IMR-90 (cell line): ENCODE measurements at regions not wholly inside any gene's neighbourhood (a gene's known extent, or its start where the extent isn't known, plus 50 kb on each side); places are given as distances from the start of the nearest gene placed in this dataset.
"Not testable (repeated sequence)": the region's sequence is repeated elsewhere in the genome, so short reads cannot be mapped to it uniquely, and the experiment has no call there.

Experiments used
- ATAC-seq: fragments of 200-7000 bp; cut with Tn5 transposase; 2 replicates; pipeline ENCODE4 v1.9.1; 2020; ENCODE audit warnings: low read depth, mild to moderate bottlenecking, moderate library complexity
- BruUV-seq: library from RNA; stranded (reverse); fragments of 400-500 nt; replicated peaks from 2 replicates; lab custom pipeline; 2021; lab: Mats Ljungman, UMichigan
- CTCF ChIA-PET: fragments of 300-600 bp; formaldehyde crosslinking; extraction: SDS; loops from one replicate; lab custom pipeline; 2021; ENCODE audit warnings: antibody characterized with exemption; lab: Yijun Ruan, JAX
- POLR2A ChIA-PET: fragments of 300-600 bp; sonication (Branson Sonifier 250); formaldehyde crosslinking; loops from one replicate; lab custom pipeline; 2022; ENCODE audit warnings: antibody characterized with exemption; ENCODE audit not compliant: unreplicated experiment; lab: Charles Lee
- DNase-seq: peaks from one replicate; pipeline ENCODE4 v3.0.0; 2013
- H2AFZ ChIP-seq: replicated peaks from 2 replicates; pipeline ENCODE3; 2013; ENCODE audit warnings: low read length, mild to moderate bottlenecking; ENCODE audit not compliant: poor library complexity
- H2AK5ac ChIP-seq: 2 replicates; pipeline ENCODE4 v1.6.1; 2013; ENCODE audit warnings: low read depth, low read length, inconsistent platforms
- H2AK9ac ChIP-seq: replicated peaks from 2 replicates; pipeline ENCODE3; 2013; ENCODE audit warnings: mild to moderate bottlenecking, low read depth, low read length, moderate library complexity; ENCODE audit not compliant: poor library complexity
- H2BK120ac ChIP-seq: 2 replicates; pipeline ENCODE4 v1.6.1; 2013; ENCODE audit warnings: low read depth, low read length, inconsistent platforms
- H2BK15ac ChIP-seq: 3 replicates; pipeline ENCODE4 v1.6.1; 2013; ENCODE audit warnings: low read depth, low read length, inconsistent platforms
- H2BK20ac ChIP-seq: 2 replicates; pipeline ENCODE4 v1.6.1; 2013; ENCODE audit warnings: low read depth, mild to moderate bottlenecking, inconsistent platforms, low read length, moderate library complexity
- H2BK5ac ChIP-seq: 2 replicates; pipeline ENCODE4 v1.6.1; 2013; ENCODE audit warnings: mild to moderate bottlenecking, low read depth, low read length, inconsistent platforms; ENCODE audit not compliant: poor library complexity, severe bottlenecking
- H3K14ac ChIP-seq: replicated peaks from 2 replicates; pipeline ENCODE4 v1.6.1; 2013; ENCODE audit warnings: low read depth, low read length, inconsistent platforms
- H3K18ac ChIP-seq: 2 replicates; pipeline ENCODE4 v1.6.1; 2013; ENCODE audit warnings: low read depth, low read length, control low read depth
- H3K23ac ChIP-seq: 2 replicates; pipeline ENCODE4 v1.6.1; 2013; ENCODE audit warnings: low read depth, low read length, inconsistent platforms
- H3K27ac ChIP-seq: 2 replicates; pipeline ENCODE4 v1.5.1; 2013; ENCODE audit warnings: mild to moderate bottlenecking, control low read depth, low read length; ENCODE audit not compliant: insufficient read depth
- H3K27me3 ChIP-seq: 2 replicates; pipeline ENCODE4 v1.6.1; 2013; ENCODE audit warnings: low read length; ENCODE audit not compliant: control insufficient read depth, insufficient read depth
- H3K36me3 ChIP-seq: 2 replicates; pipeline ENCODE4 v1.6.1; 2013; ENCODE audit warnings: low read length, mixed read lengths; ENCODE audit not compliant: control insufficient read depth, insufficient read depth
- H3K4ac ChIP-seq: 2 replicates; pipeline ENCODE4 v1.6.1; 2013; ENCODE audit warnings: low read depth, low read length, inconsistent platforms
- H3K4me1 ChIP-seq: 2 replicates; pipeline ENCODE4 v1.6.1; 2013; ENCODE audit warnings: low read length, mixed read lengths; ENCODE audit not compliant: control insufficient read depth, insufficient read depth
- H3K4me2 ChIP-seq: 2 replicates; pipeline ENCODE4 v1.6.1; 2013; ENCODE audit warnings: low read depth, mild to moderate bottlenecking, control low read depth, low read length, moderate library complexity
- H3K4me3 ChIP-seq: 2 replicates; pipeline ENCODE4 v1.5.1; 2013; ENCODE audit warnings: low read depth, mild to moderate bottlenecking, control low read depth, low read length, moderate library complexity; ENCODE audit not compliant: insufficient read depth
- H3K56ac ChIP-seq: 2 replicates; pipeline ENCODE4 v1.6.1; 2013; ENCODE audit warnings: low read length, inconsistent platforms; ENCODE audit not compliant: insufficient read depth; ENCODE audit errors: extremely low read depth
- H3K79me1 ChIP-seq, 2 experiments: 2 replicates each; pipeline ENCODE4 v1.6.1; 2013; ENCODE audit warnings: low read length in 2 of 2, inconsistent platforms in 1 of 2, low read depth in 1 of 2
- H3K9ac ChIP-seq: 2 replicates; pipeline ENCODE4 v1.6.1; 2013; ENCODE audit warnings: low read depth, low read length, control low read depth
- H3K9me1 ChIP-seq: 2 replicates; pipeline ENCODE4 v1.6.1; 2013; ENCODE audit warnings: low read length, inconsistent platforms; ENCODE audit not compliant: insufficient read depth
- H3K9me3 ChIP-seq: 2 replicates; pipeline ENCODE4 v1.6.1; 2013; ENCODE audit warnings: low read length; ENCODE audit not compliant: control insufficient read depth, insufficient read depth
- H4K20me1 ChIP-seq: 2 replicates; pipeline ENCODE4 v1.6.1; 2013; ENCODE audit warnings: low read length, inconsistent platforms; ENCODE audit not compliant: insufficient read depth
- H4K5ac ChIP-seq: 2 replicates; pipeline ENCODE4 v1.6.1; 2013; ENCODE audit warnings: mild to moderate bottlenecking, low read depth, low read length, control low read depth
- H4K8ac ChIP-seq, 2 experiments: 2 replicates each; pipeline ENCODE4 v1.6.1; 2013; ENCODE audit warnings: low read depth in 2 of 2, low read length in 2 of 2, control low read depth in 1 of 2, inconsistent platforms in 1 of 2
- H4K91ac ChIP-seq: 2 replicates; pipeline ENCODE4 v1.6.1; 2013; ENCODE audit warnings: low read depth, low read length, inconsistent platforms; ENCODE audit not compliant: insufficient read depth
- CEBPB ChIP-seq: IDR thresholded peaks from 2 replicates; pipeline ENCODE4 v1.6.1; 2012; ENCODE audit warnings: low read depth, low read length, improper control_type of control experiment
- FOS ChIP-seq: fragments of 150-350 bp; IDR thresholded peaks from 2 replicates; pipeline ENCODE4 v1.6.1; 2016; ENCODE audit warnings: low read depth, low read length
- NFE2L2 ChIP-seq: fragments of 150-350 bp; IDR thresholded peaks from 2 replicates; pipeline ENCODE4 v1.6.1; 2016; ENCODE audit warnings: low read depth, mild to moderate bottlenecking, low read length
- WGBS, 2 experiments: methylation state at CpG; one replicate each; pipeline versions ENCODE4 v1.1.5 to v1.1.7; 2013; ENCODE audit warnings: missing lambda C conversion rate in 2 of 2; ENCODE audit not compliant: insufficient read length in 1 of 2; ENCODE audit errors: extremely low coverage in 2 of 2; 5-methylcytosine and 5-hydroxymethylcytosine counted together
- dilution Hi-C: fragments of 300-500 bp; cut with HindIII; formaldehyde crosslinking; loops from one replicate; pipeline ENCODE4 v1.14.3; 2018; ENCODE audit warnings: low sequenced_read_pairs; ENCODE audit not compliant: unreplicated experiment
- in situ Hi-C: fragments of 300-500 bp; cut with MboI; formaldehyde crosslinking; loops from 3 replicates; pipeline ENCODE4 v1.14.3; 2019; ENCODE audit warnings: low sequenced_read_pairs, inconsistent platforms, mixed read lengths
- intact Hi-C: fragments of 100-400 bp; cut with micrococcal nuclease; formaldehyde crosslinking; loops from 2 replicates; pipeline ENCODE4 v1.10.0; 2022

GRCh38 chr10:17527514-17528146 lies 73.2 kb upstream of the ST8SIA6 start:
- no peaks in the 10 kb centered on the region for H3K36me3 ChIP-seq
- H3K9me3 ChIP-seq: no peaks in the 10 kb centered on the region
- H2AK5ac ChIP-seq: peak overlapping the region; percentile 88
- 0 out of 2 replicates have a peak, but pooled peaks cover 4% of the 10 kb centered on the region for H3K9me1 ChIP-seq
- TF ChIP-seq NFE2L2 (no peak), CEBPB (peak; percentile 94), FOS (peak; percentile 27; the same call in 1 of the 2 replicates)
- peak overlapping the region; percentile 96 for H3K14ac ChIP-seq
- peak overlapping the region; percentile 99 for H4K91ac ChIP-seq
- 0% methylated on average over 1 of the region's 6 CpGs; no CpG with 5 or more reads in 1 of the 2 experiments for WGBS, 2 experiments
- no peak overlapping the region for H3K9ac ChIP-seq
- H2BK20ac ChIP-seq: peak overlapping the region; percentile 100
- ATAC-seq (peak; percentile 79), DNase-seq (peak; percentile 89)
- CTCF ChIA-PET: interaction anchor here (0.7 kb wide), 1 partner anchor 17 kb away, joined by 3 read pairs; no protein-coding TSS in a partner anchor
- peak overlapping the region; percentile 95 for H2AK9ac ChIP-seq
- peak overlapping the region; percentile 77 for H3K56ac ChIP-seq
- H3K27ac ChIP-seq: peak overlapping the region; percentile 89
- no peaks in the 10 kb centered on the region for H3K79me1 ChIP-seq
- no TSS peak for BruUV-seq
- H3K27me3 ChIP-seq: no peaks in the 10 kb centered on the region
- peak overlapping the region; percentile 100 for H2BK120ac ChIP-seq
- H3K4ac ChIP-seq: peak overlapping the region; percentile 99
- H3K4me3 ChIP-seq: no peak overlapping the region
- peak overlapping the region; percentile 97 for H3K23ac ChIP-seq
- peak overlapping the region; percentile 97 to 98 for H4K8ac ChIP-seq
- peaks cover 7% of the 10 kb centered on the region for H3K4me1 ChIP-seq
- H4K20me1 ChIP-seq: no peaks in the 10 kb centered on the region
- peak overlapping the region; percentile 90; the same call in 2 of the 3 replicates for H2BK15ac ChIP-seq
- POLR2A ChIA-PET: no interaction called here
- H4K5ac ChIP-seq: peak overlapping the region; percentile 98
- dilution Hi-C loops (no loop called here), intact Hi-C loops (no loop called here), in situ Hi-C loops (no loop called here)
- peak overlapping the region; percentile 69; the same call in 1 of the 2 replicates for H3K4me2 ChIP-seq
- peak overlapping the region; percentile 98 for H3K18ac ChIP-seq
- H2BK5ac ChIP-seq: peak overlapping the region; percentile 96
- peak overlapping the region; percentile 75 for H2AFZ ChIP-seq

- POLR2A ChIA-PET: not testable (repeated sequence)
Measured at GRCh38 chr10:17526571-17526970, 72.2 kb upstream of the ST8SIA6 start.

More at GRCh38 chr10:17526571-17526970, 72.2 kb upstream of the ST8SIA6 start:
- Histone ChIP-seq H3K4ac (peak overlapping the region; percentile 99; the same call in 1 of the 2 replicates), H3K14ac (peak overlapping the region; percentile 81), H4K5ac (peak overlapping the region; percentile 42; the same call in 1 of the 2 replicates), H2BK15ac (peak overlapping the region; percentile 79; the same call in 2 of the 3 replicates), H4K8ac (peak overlapping the region; percentile 71 to 97; a peak in 3 of 4 replicates), H2BK120ac (peak overlapping the region; percentile 82), H2AK9ac (peak overlapping the region; percentile 82), H4K91ac (peak overlapping the region; percentile 70), H2BK20ac (peak overlapping the region; percentile 100), H2AK5ac (peak overlapping the region; percentile 90), H2BK5ac (peak overlapping the region; percentile 86)
- H3K9me3 ChIP-seq, H3K56ac ChIP-seq, H3K9me1 ChIP-seq, H3K4me1 ChIP-seq, H2AFZ ChIP-seq, H3K36me3 ChIP-seq, H3K18ac ChIP-seq, dilution Hi-C loops, intact Hi-C loops, H4K20me1 ChIP-seq, H3K4me2 ChIP-seq, H3K27ac ChIP-seq, ATAC-seq, BruUV-seq, in situ Hi-C loops, DNase-seq, H3K4me3 ChIP-seq, H3K79me1 ChIP-seq, H3K27me3 ChIP-seq, H3K9ac ChIP-seq, H3K23ac ChIP-seq: not testable (repeated sequence)
- no CpG with 5 or more reads among the region's 1 CpG for WGBS, 2 experiments
- CTCF ChIA-PET: interaction anchor here (0.7 kb wide), 1 partner anchor 18 kb away, joined by 3 read pairs; no protein-coding TSS in a partner anchor
